ENCODE measurements at regions not wholly inside any gene's neighbourhood (a gene's known extent, or its start where the extent isn't known, plus 50 kb on each side); places are given as distances from the start of the nearest gene placed in this dataset.

GRCh38 chr1:22387919-22388580, 63.6 kb upstream of the ZBTB40 start (continued):
- TF ChIP-seq ZNF462 (CRISPR knock-in tag; IDR thresholded peaks at IDR 0.05), result no peak

- peaks cover 4% of the 10 kb centered on the region for H3K27me3 Mint-ChIP-seq (ENCODE audit: insufficient read depth, low read depth, poor library complexity)
- Histone ChIP-seq H2AFZ (no peak overlapping the region), H3K4me2 (no peak overlapping the region), H4K20me1 (replicated peaks; ENCODE audit: insufficient read depth) (no peaks in the 10 kb centered on the region), H3K36me3 (ENCODE audit: insufficient read depth) (no peaks in the 10 kb centered on the region), H3K27me3 (ENCODE audit: insufficient read depth) (no peaks in the 10 kb centered on the region), H3K27ac (ENCODE audit: low read depth) (no peak overlapping the region), H3K4me1 (ENCODE audit: insufficient read depth) (peaks cover 6% of the 10 kb centered on the region; the same call in 1 of the 2 replicates), H3K9me2 (ENCODE audit: insufficient read depth) (no peaks in the 10 kb centered on the region), H3K4me3 (no peak overlapping the region), H3F3A (replicated peaks; ENCODE audit: low read depth) (no peaks in the 10 kb centered on the region), H3K79me2 (replicated peaks; ENCODE audit: insufficient read depth) (no peaks in the 10 kb centered on the region)
- H3K9me3 Mint-ChIP-seq, result peaks cover 3% of the 10 kb centered on the region; the same call in 1 of the 3 replicates
- no peak for DNase-seq (ENCODE audit: low spot score)
- H3K4me1 Mint-ChIP-seq, result peaks cover 14% of the 10 kb centered on the region
- no peaks in the 10 kb centered on the region for H3K36me3 Mint-ChIP-seq (ENCODE audit: low read depth)
- no peak overlapping the region for H3K4me3 Mint-ChIP-seq
- H3K27ac Mint-ChIP-seq, result no peak overlapping the region
- peak; percentile 25 for ATAC-seq
- TF ChIP-seq, protein P1, sequence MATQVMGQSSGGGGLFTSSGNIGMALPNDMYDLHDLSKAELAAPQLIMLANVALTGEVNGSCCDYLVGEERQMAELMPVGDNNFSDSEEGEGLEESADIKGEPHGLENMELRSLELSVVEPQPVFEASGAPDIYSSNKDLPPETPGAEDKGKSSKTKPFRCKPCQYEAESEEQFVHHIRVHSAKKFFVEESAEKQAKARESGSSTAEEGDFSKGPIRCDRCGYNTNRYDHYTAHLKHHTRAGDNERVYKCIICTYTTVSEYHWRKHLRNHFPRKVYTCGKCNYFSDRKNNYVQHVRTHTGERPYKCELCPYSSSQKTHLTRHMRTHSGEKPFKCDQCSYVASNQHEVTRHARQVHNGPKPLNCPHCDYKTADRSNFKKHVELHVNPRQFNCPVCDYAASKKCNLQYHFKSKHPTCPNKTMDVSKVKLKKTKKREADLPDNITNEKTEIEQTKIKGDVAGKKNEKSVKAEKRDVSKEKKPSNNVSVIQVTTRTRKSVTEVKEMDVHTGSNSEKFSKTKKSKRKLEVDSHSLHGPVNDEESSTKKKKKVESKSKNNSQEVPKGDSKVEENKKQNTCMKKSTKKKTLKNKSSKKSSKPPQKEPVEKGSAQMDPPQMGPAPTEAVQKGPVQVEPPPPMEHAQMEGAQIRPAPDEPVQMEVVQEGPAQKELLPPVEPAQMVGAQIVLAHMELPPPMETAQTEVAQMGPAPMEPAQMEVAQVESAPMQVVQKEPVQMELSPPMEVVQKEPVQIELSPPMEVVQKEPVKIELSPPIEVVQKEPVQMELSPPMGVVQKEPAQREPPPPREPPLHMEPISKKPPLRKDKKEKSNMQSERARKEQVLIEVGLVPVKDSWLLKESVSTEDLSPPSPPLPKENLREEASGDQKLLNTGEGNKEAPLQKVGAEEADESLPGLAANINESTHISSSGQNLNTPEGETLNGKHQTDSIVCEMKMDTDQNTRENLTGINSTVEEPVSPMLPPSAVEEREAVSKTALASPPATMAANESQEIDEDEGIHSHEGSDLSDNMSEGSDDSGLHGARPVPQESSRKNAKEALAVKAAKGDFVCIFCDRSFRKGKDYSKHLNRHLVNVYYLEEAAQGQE (IDR thresholded peaks at IDR 0.05; ENCODE audit: unreplicated experiment), result no peak
- TF ChIP-seq EZH2 (IDR thresholded peaks at IDR 0.05; ENCODE audit: low read depth, unreplicated experiment) (no peak), NANOG (IDR thresholded peaks at IDR 0.05; ENCODE audit: borderline replicate concordance) (no peak), CTCF (conservative IDR thresholded peaks at IDR 0.05; ENCODE audit: low read depth in 2 of 2) (no peak), POLR2AphosphoS5 (IDR thresholded peaks at IDR 0.05; ENCODE audit: low read depth) (no peak)
- TF ChIP-seq, protein P2, sequence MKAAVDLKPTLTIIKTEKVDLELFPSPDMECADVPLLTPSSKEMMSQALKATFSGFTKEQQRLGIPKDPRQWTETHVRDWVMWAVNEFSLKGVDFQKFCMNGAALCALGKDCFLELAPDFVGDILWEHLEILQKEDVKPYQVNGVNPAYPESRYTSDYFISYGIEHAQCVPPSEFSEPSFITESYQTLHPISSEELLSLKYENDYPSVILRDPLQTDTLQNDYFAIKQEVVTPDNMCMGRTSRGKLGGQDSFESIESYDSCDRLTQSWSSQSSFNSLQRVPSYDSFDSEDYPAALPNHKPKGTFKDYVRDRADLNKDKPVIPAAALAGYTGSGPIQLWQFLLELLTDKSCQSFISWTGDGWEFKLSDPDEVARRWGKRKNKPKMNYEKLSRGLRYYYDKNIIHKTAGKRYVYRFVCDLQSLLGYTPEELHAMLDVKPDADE (IDR thresholded peaks at IDR 0.05), result no peak
Measured at GRCh38 chr1:22388671-22389450, 62.8 kb upstream of the ZBTB40 start.
